PFSK-1 (cell line): ENCODE measurements at regions not wholly inside any gene's neighbourhood (a gene's known extent, or its start where the extent isn't known, plus 50 kb on each side); places are given as distances from the start of the nearest gene placed in this dataset.

Source experiments
- POLR2AphosphoS5 ChIP-seq: IDR thresholded peaks from 2 replicates; pipeline ENCODE4 v1.6.1; 2012; ENCODE audit warnings: low read depth, mild to moderate bottlenecking, control low read depth, low read length, moderate library complexity
- SIN3A ChIP-seq: IDR thresholded peaks from 2 replicates; pipeline ENCODE4 v1.6.1; 2012; ENCODE audit warnings: mild to moderate bottlenecking, low read length, moderate library complexity, borderline replicate concordance; ENCODE audit not compliant: insufficient read depth
- TAF1 ChIP-seq: IDR thresholded peaks from 2 replicates; pipeline ENCODE4 v1.6.1; 2012; ENCODE audit warnings: low read length, control low read depth, borderline replicate concordance; ENCODE audit not compliant: insufficient read depth
- TF ChIP-seq, protein P1 (sequence below), 2 experiments: IDR thresholded peaks; 2 replicates each; pipeline versions ENCODE4 v1.6.1 to v1.8.0; 2011 to 2012; ENCODE audit warnings: low read depth in 2 of 2, low read length in 2 of 2, control low read depth in 1 of 2, inconsistent platforms in 1 of 2, mild to moderate bottlenecking in 1 of 2, moderate library complexity in 1 of 2; ENCODE audit not compliant: insufficient read depth in 1 of 2

- no peak for TF ChIP-seq SIN3A
- TF ChIP-seq, protein P1, sequence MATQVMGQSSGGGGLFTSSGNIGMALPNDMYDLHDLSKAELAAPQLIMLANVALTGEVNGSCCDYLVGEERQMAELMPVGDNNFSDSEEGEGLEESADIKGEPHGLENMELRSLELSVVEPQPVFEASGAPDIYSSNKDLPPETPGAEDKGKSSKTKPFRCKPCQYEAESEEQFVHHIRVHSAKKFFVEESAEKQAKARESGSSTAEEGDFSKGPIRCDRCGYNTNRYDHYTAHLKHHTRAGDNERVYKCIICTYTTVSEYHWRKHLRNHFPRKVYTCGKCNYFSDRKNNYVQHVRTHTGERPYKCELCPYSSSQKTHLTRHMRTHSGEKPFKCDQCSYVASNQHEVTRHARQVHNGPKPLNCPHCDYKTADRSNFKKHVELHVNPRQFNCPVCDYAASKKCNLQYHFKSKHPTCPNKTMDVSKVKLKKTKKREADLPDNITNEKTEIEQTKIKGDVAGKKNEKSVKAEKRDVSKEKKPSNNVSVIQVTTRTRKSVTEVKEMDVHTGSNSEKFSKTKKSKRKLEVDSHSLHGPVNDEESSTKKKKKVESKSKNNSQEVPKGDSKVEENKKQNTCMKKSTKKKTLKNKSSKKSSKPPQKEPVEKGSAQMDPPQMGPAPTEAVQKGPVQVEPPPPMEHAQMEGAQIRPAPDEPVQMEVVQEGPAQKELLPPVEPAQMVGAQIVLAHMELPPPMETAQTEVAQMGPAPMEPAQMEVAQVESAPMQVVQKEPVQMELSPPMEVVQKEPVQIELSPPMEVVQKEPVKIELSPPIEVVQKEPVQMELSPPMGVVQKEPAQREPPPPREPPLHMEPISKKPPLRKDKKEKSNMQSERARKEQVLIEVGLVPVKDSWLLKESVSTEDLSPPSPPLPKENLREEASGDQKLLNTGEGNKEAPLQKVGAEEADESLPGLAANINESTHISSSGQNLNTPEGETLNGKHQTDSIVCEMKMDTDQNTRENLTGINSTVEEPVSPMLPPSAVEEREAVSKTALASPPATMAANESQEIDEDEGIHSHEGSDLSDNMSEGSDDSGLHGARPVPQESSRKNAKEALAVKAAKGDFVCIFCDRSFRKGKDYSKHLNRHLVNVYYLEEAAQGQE (IDR thresholded peaks at IDR 0.05; ENCODE audit: insufficient read depth in 1 of 2, low read depth in 2 of 2, low read length in 2 of 2): no peak
- TF ChIP-seq POLR2AphosphoS5: no peak
- no peak for TF ChIP-seq TAF1
Observed at GRCh38 chr10:42995537-42995936, 81.3 kb upstream of the RET start.
